Osteoblast (primary cell): ENCODE measurements at regions not wholly inside any gene's neighbourhood (a gene's known extent, or its start where the extent isn't known, plus 50 kb on each side); places are given as distances from the start of the nearest gene placed in this dataset.

Experiments
- DNase-seq: peaks from one replicate; pipeline ENCODE4 v3.0.0; 2011; ENCODE audit warnings: low spot score, mixed read lengths; ENCODE audit not compliant: insufficient read length; ENCODE audit errors: missing footprints
- H2AFZ ChIP-seq: 2 replicates; pipeline ENCODE4 v1.6.0; 2011; ENCODE audit warnings: mild to moderate bottlenecking, low read length
- H3K27ac ChIP-seq: 2 replicates; pipeline ENCODE4 v1.5.1; 2011; ENCODE audit warnings: mild to moderate bottlenecking, low read depth, low read length, moderate library complexity
- H3K27me3 ChIP-seq: 2 replicates; pipeline ENCODE4 v1.6.0; 2012; ENCODE audit warnings: mild to moderate bottlenecking, control low read depth, inconsistent platforms, low read length, moderate library complexity; ENCODE audit not compliant: insufficient read depth
- H3K36me3 ChIP-seq: 2 replicates; pipeline ENCODE4 v1.5.1; 2011; ENCODE audit warnings: mild to moderate bottlenecking, low read length, control low read depth, moderate library complexity; ENCODE audit not compliant: insufficient read depth
- H3K4me1 ChIP-seq: 2 replicates; pipeline ENCODE4 v1.5.1; 2011; ENCODE audit warnings: mild to moderate bottlenecking, low read length, control low read depth, moderate library complexity; ENCODE audit not compliant: insufficient read depth
- H3K4me2 ChIP-seq: 2 replicates; pipeline ENCODE4 v1.6.0; 2011; ENCODE audit warnings: mild to moderate bottlenecking, low read length; ENCODE audit not compliant: insufficient read depth
- H3K4me3 ChIP-seq: fragments of 200-600 bp; sonication (generic); 3 replicates; pipeline ENCODE4 v1.5.1; 2012; ENCODE audit warnings: mild to moderate bottlenecking, low read length, inconsistent platforms; ENCODE audit not compliant: insufficient read depth
- H3K79me2 ChIP-seq: 2 replicates; pipeline ENCODE4 v1.6.0; 2012; ENCODE audit warnings: mild to moderate bottlenecking, low read length, control low read depth, inconsistent platforms; ENCODE audit not compliant: insufficient read depth
- H3K9me3 ChIP-seq: 2 replicates; pipeline ENCODE4 v1.5.1; 2011; ENCODE audit warnings: low read depth, low read length, control low read depth
- H4K20me1 ChIP-seq: 2 replicates; pipeline ENCODE4 v1.6.0; 2012; ENCODE audit warnings: mild to moderate bottlenecking, low read length, control low read depth; ENCODE audit not compliant: insufficient read depth
- CTCF ChIP-seq: IDR thresholded peaks from 2 replicates; pipeline ENCODE4 v1.5.1; 2011; ENCODE audit warnings: mild to moderate bottlenecking, low read depth, low read length, moderate library complexity; ENCODE audit errors: extremely low read depth

- no peak overlapping the region for H3K4me2 ChIP-seq
- no peak overlapping the region for H2AFZ ChIP-seq
- H3K4me3 ChIP-seq, result no peak overlapping the region
- H3K9me3 ChIP-seq, result no peaks in the 10 kb centered on the region
- no peaks in the 10 kb centered on the region for H3K4me1 ChIP-seq
- no peaks in the 10 kb centered on the region for H3K79me2 ChIP-seq
- no peak for TF ChIP-seq CTCF
- H3K27me3 ChIP-seq, result no peaks in the 10 kb centered on the region
- no peak for DNase-seq
- H3K36me3 ChIP-seq, result no peaks in the 10 kb centered on the region
- no peaks in the 10 kb centered on the region for H4K20me1 ChIP-seq
- no peak overlapping the region for H3K27ac ChIP-seq
Measured at GRCh38 chr20:19953606-19954005, 63.6 kb upstream of the NAA20 start.

- Histone ChIP-seq H3K27me3 (no peaks in the 10 kb centered on the region), H4K20me1 (no peaks in the 10 kb centered on the region), H3K9me3 (no peaks in the 10 kb centered on the region), H2AFZ (no peak overlapping the region), H3K4me2 (no peak overlapping the region), H3K4me1 (no peaks in the 10 kb centered on the region), H3K4me3 (no peak overlapping the region), H3K79me2 (no peaks in the 10 kb centered on the region), H3K36me3 (peaks cover 10% of the 10 kb centered on the region), H3K27ac (no peak overlapping the region)
- no peak for TF ChIP-seq CTCF
- no peak for DNase-seq
Measured at GRCh38 chr20:19956976-19957375, 60.2 kb upstream of the NAA20 start.

GRCh38 chr20:19958219-19958618, 58.9 kb upstream of the NAA20 start:
- Histone ChIP-seq H3K36me3 (peaks cover 10% of the 10 kb centered on the region), H3K4me3 (no peak overlapping the region), H3K27me3 (no peaks in the 10 kb centered on the region), H3K27ac (no peak overlapping the region), H3K79me2 (no peaks in the 10 kb centered on the region), H3K4me2 (no peak overlapping the region), H3K4me1 (no peaks in the 10 kb centered on the region), H4K20me1 (no peaks in the 10 kb centered on the region), H2AFZ (no peak overlapping the region), H3K9me3 (no peaks in the 10 kb centered on the region)
- no peak for TF ChIP-seq CTCF
- no peak for DNase-seq

GRCh38 chr20:19958928-19959327, 58.2 kb upstream of the NAA20 start:
- Histone ChIP-seq H3K27ac (no peak overlapping the region), H3K79me2 (no peaks in the 10 kb centered on the region), H3K9me3 (no peaks in the 10 kb centered on the region), H3K36me3 (peaks cover 10% of the 10 kb centered on the region), H3K4me1 (no peaks in the 10 kb centered on the region), H3K4me3 (no peak overlapping the region), H3K4me2 (no peak overlapping the region), H3K27me3 (no peaks in the 10 kb centered on the region), H4K20me1 (no peaks in the 10 kb centered on the region), H2AFZ (no peak overlapping the region)
- DNase-seq, result no peak
- no peak for TF ChIP-seq CTCF
